GM21786 (cell line): ENCODE measurements at regions not wholly inside any gene's neighbourhood (a gene's known extent, or its start where the extent isn't known, plus 50 kb on each side); places are given as distances from the start of the nearest gene placed in this dataset.

Source experiments
- ATAC-seq: cut with Tn5 transposase; IDR thresholded peaks from one replicate; pipeline ENCODE4 v1.9.1; 2021; ENCODE audit not compliant: unreplicated experiment

DNA sequence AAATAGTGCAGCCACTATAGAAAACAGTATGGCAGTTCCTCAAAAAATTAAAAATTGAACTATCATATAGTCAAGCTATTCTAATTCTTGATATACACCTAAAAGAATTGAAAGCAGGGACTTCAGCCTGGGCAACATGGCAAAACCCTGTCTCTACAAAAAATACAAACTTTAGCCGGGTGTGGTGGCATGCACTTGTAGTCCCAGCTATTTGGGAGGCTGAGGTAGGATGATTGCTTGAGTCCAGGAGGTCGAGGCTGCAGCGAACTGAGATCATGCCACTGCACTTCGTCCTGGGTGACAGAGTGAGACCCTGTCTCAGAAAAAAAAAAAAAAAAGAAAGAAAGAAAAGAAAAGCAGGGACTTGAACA, 64.0 kb upstream of the FOXN2 start:
- ATAC-seq = no peak

- peak; percentile 51 for ATAC-seq
Measured at GRCh38 chr2:48250943-48251342, 63.5 kb upstream of the FOXN2 start.

- no peak for ATAC-seq
Measured at GRCh38 chr2:48251437-48252148, 62.9 kb upstream of the FOXN2 start.

DNA sequence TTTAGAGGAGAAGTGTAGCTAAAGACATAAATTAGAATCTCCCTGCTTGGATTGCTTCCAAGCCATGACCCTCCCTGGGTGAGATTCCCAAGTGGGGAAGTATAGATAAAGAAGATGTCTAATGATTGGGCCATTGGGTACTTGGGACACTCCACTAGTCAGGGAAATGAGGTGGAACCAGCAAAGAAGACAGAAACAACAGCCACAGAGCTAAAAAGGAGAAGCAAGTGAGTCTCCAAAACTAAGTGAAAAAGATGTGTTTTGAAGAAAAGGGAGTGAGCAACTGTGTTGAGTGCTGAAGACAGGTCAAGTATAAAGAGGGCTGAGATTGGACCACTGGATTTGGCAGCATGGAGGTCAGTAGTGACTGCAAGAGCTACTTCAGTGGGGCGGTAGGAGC, 61.2 kb upstream of the FOXN2 start:
- no peak for ATAC-seq

GRCh38 chr2:48254839-48255238, 59.6 kb upstream of the FOXN2 start:
- ATAC-seq = no peak

- no peak for ATAC-seq
Measured at GRCh38 chr2:48257456-48257855, 57.0 kb upstream of the FOXN2 start.

DNA sequence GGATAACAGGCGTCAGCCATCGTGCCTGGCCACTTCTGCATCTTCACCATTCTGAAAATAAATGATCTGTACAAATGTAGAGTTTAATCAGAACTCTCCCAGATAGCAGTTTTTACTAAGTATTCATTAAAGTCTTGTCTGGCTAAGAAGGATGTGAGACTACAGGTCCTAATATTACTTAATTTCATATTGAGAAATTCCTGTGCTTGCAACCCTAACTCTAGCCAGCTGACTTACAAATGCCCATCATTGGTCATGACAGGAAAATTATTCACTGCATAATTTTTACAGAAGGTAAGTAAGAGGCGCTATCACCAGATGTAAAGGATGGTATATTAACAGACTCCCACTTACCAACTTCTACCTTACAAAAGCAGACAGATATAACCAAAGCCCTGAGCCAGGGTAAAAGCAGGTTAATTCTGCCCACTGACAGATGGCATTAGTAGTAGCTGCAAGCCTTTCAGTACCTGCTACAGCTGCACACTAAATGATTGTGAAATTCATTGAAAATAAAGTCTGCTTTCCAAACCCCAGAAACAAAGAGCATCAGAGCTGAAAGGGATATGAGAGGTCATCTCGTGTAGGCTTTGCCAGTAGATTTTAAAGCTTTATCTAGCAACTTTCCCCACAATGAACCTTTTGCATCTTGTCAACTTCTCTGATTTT, 55.9 kb upstream of the FOXN2 start:
- ATAC-seq = no peak

- no peak for ATAC-seq
Measured at GRCh38 chr2:48259811-48260210, 54.7 kb upstream of the FOXN2 start.

DNA sequence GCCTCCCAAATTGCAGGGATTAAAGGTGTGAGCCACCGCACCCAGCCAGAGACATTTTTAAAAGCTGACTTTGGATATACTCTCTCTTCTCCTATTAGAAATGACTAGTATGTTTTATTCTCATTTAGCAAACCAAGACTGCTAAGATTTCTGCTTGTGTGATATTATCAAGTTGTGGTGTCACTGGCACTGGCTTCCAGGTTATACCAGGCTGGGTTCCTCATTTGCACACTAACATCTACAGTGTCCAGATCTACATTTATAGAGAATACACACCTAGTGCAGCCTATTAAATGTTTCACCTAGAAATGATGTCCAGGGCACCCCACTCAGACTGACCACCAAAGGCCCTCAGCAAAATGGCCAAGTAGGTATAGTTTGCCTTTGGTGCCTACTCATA, 49.9 kb upstream of the FOXN2 start:
- ATAC-seq = no peak
